ENCODE measurements at regions not wholly inside any gene's neighbourhood (a gene's known extent, or its start where the extent isn't known, plus 50 kb on each side); places are given as distances from the start of the nearest gene placed in this dataset.

- TF ChIP-seq CTCF (IDR thresholded peaks at IDR 0.05 in 4 of 5, conservative IDR thresholded peaks at IDR 0.05 in 1 of 5) (no peak), POLR2A (IDR thresholded peaks at IDR 0.05) (no peak)
These were observed 982.1 kb upstream of the SLC35B3 start for GRCh38 chr6:9417400-9417799.

All from gastrocnemius medialis (tissue), 4 donors.